SK-N-SH (cell line): ENCODE measurements at regions not wholly inside any gene's neighbourhood (a gene's known extent, or its start where the extent isn't known, plus 50 kb on each side); places are given as distances from the start of the nearest gene placed in this dataset.

Experiments
- CTCF ChIA-PET: fragments of 300-600, 350-600 bp; formaldehyde crosslinking; extraction: SDS; loops from one replicate; lab custom pipeline; 2021; lab: Yijun Ruan, JAX
- POLR2A ChIA-PET: fragments of 350-600 bp; sonication (Branson Sonifier 250); formaldehyde crosslinking; extraction: SDS; loops from one replicate; lab custom pipeline; 2020; ENCODE audit warnings: antibody characterized with exemption, inconsistent platforms; lab: Yijun Ruan, JAX
- DNase-seq: peaks from one replicate; pipeline ENCODE4 v3.0.0; 2012
- H2AFZ ChIP-seq: fragments of 200-600 bp; sonication (generic); 2 replicates; pipeline ENCODE4 v1.8.1; 2016; ENCODE audit warnings: antibody characterized with exemption, mild to moderate bottlenecking, low read depth
- H3F3A ChIP-seq: fragments of 200-600 bp; sonication (generic); replicated peaks from 2 replicates; pipeline ENCODE3; 2016; ENCODE audit warnings: antibody characterized with exemption, mild to moderate bottlenecking; ENCODE audit not compliant: insufficient read depth
- H3K27ac ChIP-seq, 2 experiments: fragments of 200-500 bp in 1 of 2; fragments of 200-600 bp in 1 of 2; sonication (Bioruptor generic) in 1 of 2; sonication (generic), shearing (Covaris generic) in 1 of 2; 2 replicates each; pipeline versions ENCODE4 v1.5.1 to v1.6.1; 2014 to 2016; ENCODE audit warnings: low read depth in 2 of 2, inconsistent platforms in 1 of 2, low read length in 1 of 2, mild to moderate bottlenecking in 1 of 2, mixed read lengths in 1 of 2
- H3K27me3 ChIP-seq: fragments of 200-600 bp; sonication (generic), shearing (Covaris generic); 2 replicates; pipeline ENCODE4 v1.6.1; 2016; ENCODE audit warnings: mixed run types; ENCODE audit not compliant: insufficient read depth
- H3K36me3 ChIP-seq, 2 experiments: fragments of 200-500 bp in 1 of 2; fragments of 200-600 bp in 1 of 2; sonication (Bioruptor generic) in 1 of 2; sonication (generic) in 1 of 2; replicated peaks in 1 of 2; 2 replicates each; pipeline versions ENCODE3 to v1.5.1; 2014 to 2016; ENCODE audit warnings: low read length in 1 of 2, mild to moderate bottlenecking in 1 of 2; ENCODE audit not compliant: insufficient read depth in 2 of 2, control insufficient read depth in 1 of 2
- H3K4me1 ChIP-seq, 2 experiments: fragments of 200-500 bp in 1 of 2; fragments of 200-600 bp in 1 of 2; sonication (Bioruptor generic) in 1 of 2; sonication (generic), shearing (Covaris generic) in 1 of 2; 2 replicates each; pipeline versions ENCODE4 v1.5.1 to v1.6.1; 2014 to 2016; ENCODE audit warnings: low read depth in 1 of 2, low read length in 1 of 2, mixed run types in 1 of 2; ENCODE audit not compliant: insufficient read depth in 2 of 2, control insufficient read depth in 1 of 2
- H3K4me2 ChIP-seq: fragments of 200-600 bp; sonication (generic), shearing (Covaris generic); 2 replicates; pipeline ENCODE4 v1.6.1; 2017; ENCODE audit warnings: mixed run types
- H3K4me3 ChIP-seq, 2 experiments: fragments of 200-500 bp in 1 of 2; fragments of 200-600 bp in 1 of 2; sonication (Bioruptor generic) in 1 of 2; sonication (generic), shearing (Covaris generic) in 1 of 2; 2 replicates each; pipeline versions ENCODE4 v1.5.1 to v1.8.1; 2014 to 2016; ENCODE audit warnings: low read depth in 2 of 2, inconsistent platforms in 1 of 2, low read length in 1 of 2, mild to moderate bottlenecking in 1 of 2, mixed read lengths in 1 of 2, moderate library complexity in 1 of 2
- H3K79me2 ChIP-seq: fragments of 200-600 bp; sonication (generic); 2 replicates; pipeline ENCODE4 v1.8.1; 2017; ENCODE audit warnings: mild to moderate bottlenecking; ENCODE audit not compliant: insufficient read depth
- H3K9ac ChIP-seq: fragments of 200-600 bp; sonication (generic); 2 replicates; pipeline ENCODE4 v1.6.1; 2017; ENCODE audit warnings: mixed run types
- H3K9me2 ChIP-seq: fragments of 200-600 bp; sonication (generic); 2 replicates; pipeline ENCODE4 v1.6.1; 2017; ENCODE audit warnings: mixed run types
- H3K9me3 ChIP-seq: fragments of 200-600 bp; sonication (generic); 2 replicates; pipeline ENCODE4 v1.6.1; 2017; ENCODE audit warnings: mixed run types, mild to moderate bottlenecking, moderate library complexity
- H4K20me1 ChIP-seq: fragments of 200-600 bp; sonication (generic); 2 replicates; pipeline ENCODE4 v1.6.1; 2017; ENCODE audit warnings: mild to moderate bottlenecking, mixed run types; ENCODE audit not compliant: insufficient read depth
- CHD2 ChIP-seq: fragments of 150-350 bp; IDR thresholded peaks from 2 replicates; pipeline ENCODE4 v1.6.1; 2018; ENCODE audit warnings: low read length; ENCODE audit not compliant: partially characterized antibody
- EP300 ChIP-seq, 2 experiments: IDR thresholded peaks; 2 replicates each; pipeline versions ENCODE4 v1.4.0 to v1.6.1; 2012; ENCODE audit warnings: borderline replicate concordance in 1 of 2, low read depth in 1 of 2, low read length in 1 of 2
- FOSL2 ChIP-seq: IDR thresholded peaks from 2 replicates; pipeline ENCODE4 v1.4.0; 2012; ENCODE audit warnings: low read depth, mild to moderate bottlenecking, moderate library complexity, borderline replicate concordance
- FOXJ3 ChIP-seq: sonication (generic); formaldehyde crosslinking; IDR thresholded peaks from 2 replicates; pipeline ENCODE4 v1.5.1; 2020; ENCODE audit warnings: mild to moderate bottlenecking, missing genetic modification reagents
- FOXM1 ChIP-seq: IDR thresholded peaks from 2 replicates; pipeline ENCODE4 v1.4.0; 2012; ENCODE audit warnings: low read depth, mild to moderate bottlenecking
- IRF3 ChIP-seq: fragments of 150-350 bp; IDR thresholded peaks from 2 replicates; pipeline ENCODE4 v1.6.1; 2016; ENCODE audit warnings: mild to moderate bottlenecking, low read depth, low read length
- MAX ChIP-seq: IDR thresholded peaks from 2 replicates; pipeline ENCODE4 v1.4.0; 2012; ENCODE audit warnings: low read depth
- MEF2A ChIP-seq: IDR thresholded peaks from 2 replicates; pipeline ENCODE4 v1.4.0; 2012; ENCODE audit warnings: low read depth, borderline replicate concordance
- MXI1 ChIP-seq: IDR thresholded peaks from 2 replicates; pipeline ENCODE4 v1.6.1; 2012; ENCODE audit warnings: mild to moderate bottlenecking, low read depth, low read length, improper control_type of control experiment
- NFIC ChIP-seq: IDR thresholded peaks from 2 replicates; pipeline ENCODE4 v1.4.0; 2012; ENCODE audit warnings: borderline replicate concordance
- PBX3 ChIP-seq: IDR thresholded peaks from 2 replicates; pipeline ENCODE4; 2012
- TEAD4 ChIP-seq: IDR thresholded peaks from 2 replicates; pipeline ENCODE4 v1.4.0; 2012; ENCODE audit warnings: mild to moderate bottlenecking, borderline replicate concordance; ENCODE audit not compliant: insufficient read depth
- USF2 ChIP-seq: fragments of 150-350 bp; IDR thresholded peaks from 2 replicates; pipeline ENCODE4 v1.6.1; 2017; ENCODE audit warnings: antibody characterized with exemption, low read length, low read depth, borderline replicate concordance
- ZBTB33 ChIP-seq: IDR thresholded peaks from 2 replicates; pipeline ENCODE4 v1.4.0; 2012; ENCODE audit warnings: low read depth, borderline replicate concordance
- WGBS: methylation state at CpG from one replicate; pipeline ENCODE4 v1.1.6; 2017; ENCODE audit warnings: low lambda C conversion rate; 5-methylcytosine and 5-hydroxymethylcytosine counted together

GRCh38 chr12:87660987-87661774 lies 368.0 kb downstream of the C12orf50 start:
- 100% methylated on average over 1 of the region's 2 CpGs for WGBS
- no peak overlapping the region for H3K27ac ChIP-seq
- no peak overlapping the region for H3K4me2 ChIP-seq

GRCh38 chr12:87660291-87660690 lies 368.9 kb downstream of the C12orf50 start:
- Histone ChIP-seq H3K4me1 (no peaks in the 10 kb centered on the region; a peak in 1 of 4 replicates), H3K9me3 (no peaks in the 10 kb centered on the region; the same call in 1 of the 2 replicates), H3K9me2 (no peaks in the 10 kb centered on the region), H3K9ac (no peak overlapping the region), H2AFZ (no peak overlapping the region), H3K4me2 (no peak overlapping the region), H3K4me3 (no peak overlapping the region), H3F3A (peaks cover 3% of the 10 kb centered on the region), H3K27me3 (no peaks in the 10 kb centered on the region), H3K36me3 (no peaks in the 10 kb centered on the region), H3K79me2 (no peaks in the 10 kb centered on the region), H3K27ac (no peak overlapping the region), H4K20me1 (no peaks in the 10 kb centered on the region)
- TF ChIP-seq CHD2: no peak
- TF ChIP-seq MXI1: no peak
- TF ChIP-seq TEAD4: no peak
- no peak for TF ChIP-seq FOSL2
- TF ChIP-seq MEF2A: no peak
- TF ChIP-seq NFIC: no peak
- no peak for TF ChIP-seq FOXJ3
- DNase-seq: no peak
- POLR2A ChIA-PET: no interaction called here
- WGBS: 82% methylated on average over 2 of the region's 2 CpGs
- CTCF ChIA-PET: no interaction called here

More at GRCh38 chr12:87660987-87661774, 368.0 kb downstream of the C12orf50 start:
- H3K9me3 ChIP-seq: no peaks in the 10 kb centered on the region; the same call in 1 of the 2 replicates
- H3F3A ChIP-seq: peaks cover 3% of the 10 kb centered on the region
- no peak overlapping the region for H3K9ac ChIP-seq
- no peaks in the 10 kb centered on the region for H4K20me1 ChIP-seq
- TF ChIP-seq USF2 (no peak), MAX (0 out of 2 replicates have a peak, but pooled peaks have one; percentile 16), FOXM1 (no peak)
- no peak overlapping the region for H3K4me3 ChIP-seq
- no peak for DNase-seq
- no peaks in the 10 kb centered on the region for H3K36me3 ChIP-seq
- no peaks in the 10 kb centered on the region for H3K27me3 ChIP-seq
- CTCF ChIA-PET: no interaction called here
- no peaks in the 10 kb centered on the region for H3K9me2 ChIP-seq
- no peaks in the 10 kb centered on the region; a peak in 1 of 4 replicates for H3K4me1 ChIP-seq
- POLR2A ChIA-PET: no interaction called here
- no peaks in the 10 kb centered on the region for H3K79me2 ChIP-seq
- peak overlapping the region; percentile 75; the same call in 1 of the 2 replicates for H2AFZ ChIP-seq

- CTCF ChIA-PET: no interaction called here
- no peaks in the 10 kb centered on the region for H3K9me2 ChIP-seq
- H3K27ac ChIP-seq: no peak overlapping the region
- peaks cover 3% of the 10 kb centered on the region for H3F3A ChIP-seq
- WGBS: 100% methylated on average over 1 of the region's 1 CpG
- POLR2A ChIA-PET: no interaction called here
- no peak for TF ChIP-seq PBX3
- no peak for TF ChIP-seq FOXM1
- TF ChIP-seq NFIC: no peak
- no peak for TF ChIP-seq IRF3
- no peak for TF ChIP-seq FOSL2
- TF ChIP-seq EP300 (IDR thresholded peaks at IDR 0.05; ENCODE audit: borderline replicate concordance in 1 of 2, low read depth in 1 of 2, low read length in 1 of 2): no peak
- TF ChIP-seq ZBTB33: no peak
- no peaks in the 10 kb centered on the region; a peak in 1 of 4 replicates for H3K4me1 ChIP-seq
- no peaks in the 10 kb centered on the region for H4K20me1 ChIP-seq
- H3K4me3 ChIP-seq: no peak overlapping the region
- H3K79me2 ChIP-seq: no peaks in the 10 kb centered on the region
- H3K4me2 ChIP-seq: no peak overlapping the region
- H3K9me3 ChIP-seq: no peaks in the 10 kb centered on the region; the same call in 1 of the 2 replicates
- H3K36me3 ChIP-seq: no peaks in the 10 kb centered on the region
- no peak overlapping the region for H2AFZ ChIP-seq
- DNase-seq: no peak
- no peaks in the 10 kb centered on the region for H3K27me3 ChIP-seq
- H3K9ac ChIP-seq: no peak overlapping the region
These were observed 372.9 kb downstream of the C12orf50 start for GRCh38 chr12:87656311-87656710.
